Loucy (cell line): ENCODE measurements at regions not wholly inside any gene's neighbourhood (a gene's known extent, or its start where the extent isn't known, plus 50 kb on each side); places are given as distances from the start of the nearest gene placed in this dataset.

Experiments
- H2AFZ ChIP-seq: fragments of 200-600 bp; sonication (generic); 2 replicates; pipeline ENCODE4 v1.6.0; 2016; ENCODE audit warnings: antibody characterized with exemption, mild to moderate bottlenecking, low read length, moderate library complexity
- H3F3A ChIP-seq: fragments of 200-600 bp; 2 replicates; pipeline ENCODE4 v1.6.0; 2016; ENCODE audit warnings: antibody characterized with exemption, low read depth, mild to moderate bottlenecking
- H3K27me3 ChIP-seq: fragments of 200-600 bp; sonication (generic); 2 replicates; pipeline ENCODE4 v1.6.1; 2014; ENCODE audit warnings: low read length, mild to moderate bottlenecking; ENCODE audit not compliant: insufficient read depth, poor library complexity, severe bottlenecking
- H3K36me3 ChIP-seq: fragments of 200-600 bp; sonication (generic); 2 replicates; pipeline ENCODE4 v1.6.1; 2016; ENCODE audit warnings: low read length; ENCODE audit not compliant: insufficient read depth
- H3K4me1 ChIP-seq: fragments of 200-600 bp; sonication (generic); 2 replicates; pipeline ENCODE4 v1.5.1; 2014; ENCODE audit warnings: low read length, mild to moderate bottlenecking; ENCODE audit not compliant: insufficient read depth, poor library complexity, severe bottlenecking
- H3K4me2 ChIP-seq: fragments of 200-600 bp; sonication (generic); 2 replicates; pipeline ENCODE4 v1.6.0; 2014; ENCODE audit warnings: antibody characterized with exemption, low read length, low read depth, mild to moderate bottlenecking; ENCODE audit not compliant: poor library complexity, severe bottlenecking
- H3K4me3 ChIP-seq: fragments of 200-600 bp; sonication (generic); 2 replicates; pipeline ENCODE4 v1.5.1; 2014; ENCODE audit warnings: low read length, mild to moderate bottlenecking, mixed read lengths; ENCODE audit not compliant: poor library complexity, severe bottlenecking
- H3K79me2 ChIP-seq: fragments of 200-600 bp; sonication (generic); 2 replicates; pipeline ENCODE4 v1.6.1; 2014; ENCODE audit warnings: low read length; ENCODE audit not compliant: insufficient read depth
- H3K9ac ChIP-seq: fragments of 200-600 bp; sonication (generic); 2 replicates; pipeline ENCODE4 v1.6.0; 2014; ENCODE audit warnings: mild to moderate bottlenecking, low read depth, low read length, moderate library complexity; ENCODE audit not compliant: poor library complexity, severe bottlenecking
- H3K9me2 ChIP-seq: fragments of 200-600 bp; sonication (generic); replicated peaks from 2 replicates; pipeline ENCODE4 v1.6.1; 2016; ENCODE audit warnings: low read depth, low read length, mixed read lengths
- H3K9me3 ChIP-seq: fragments of 200-600 bp; sonication (generic); 2 replicates; pipeline ENCODE4 v1.6.1; 2014; ENCODE audit warnings: mild to moderate bottlenecking, antibody characterized with exemption, low read length, low read depth; ENCODE audit not compliant: insufficient read depth
- H4K20me1 ChIP-seq: fragments of 200-600 bp; sonication (generic); 2 replicates; pipeline ENCODE4 v1.6.0; 2014; ENCODE audit warnings: antibody characterized with exemption, low read length, mild to moderate bottlenecking; ENCODE audit not compliant: insufficient read depth, poor library complexity, severe bottlenecking
- CTCF ChIP-seq: fragments of 200-600 bp; sonication (generic); conservative IDR thresholded peaks from 2 replicates; pipeline ENCODE4 v1.5.1; 2014; ENCODE audit warnings: mild to moderate bottlenecking, antibody characterized with exemption, low read length
- EZH2phosphoT487 ChIP-seq: fragments of 200-600 bp; IDR thresholded peaks from 2 replicates; pipeline ENCODE4 v1.6.1; 2018; ENCODE audit warnings: antibody characterized with exemption, mild to moderate bottlenecking, moderate library complexity, borderline replicate concordance

- Histone ChIP-seq H3F3A (no peaks in the 10 kb centered on the region; the same call in 1 of the 2 replicates), H3K36me3 (no peaks in the 10 kb centered on the region), H3K79me2 (peaks cover 29% of the 10 kb centered on the region), H2AFZ (no peak overlapping the region), H3K9me2 (no peaks in the 10 kb centered on the region), H3K4me1 (peaks cover 47% of the 10 kb centered on the region), H3K9ac (no peak overlapping the region), H3K4me2 (no peak overlapping the region), H3K27me3 (no peaks in the 10 kb centered on the region), H3K9me3 (no peaks in the 10 kb centered on the region), H3K4me3 (no peak overlapping the region), H4K20me1 (no peaks in the 10 kb centered on the region)
- TF ChIP-seq EZH2phosphoT487 (no peak), CTCF (no peak)
Measured at GRCh38 chr14:101124815-101125214, 221.3 kb upstream of the RTL1 start.

- H3K79me2 ChIP-seq: peaks cover 24% of the 10 kb centered on the region
- H3K27me3 ChIP-seq: no peaks in the 10 kb centered on the region
- TF ChIP-seq CTCF: no peak
- no peak for TF ChIP-seq EZH2phosphoT487
- no peak overlapping the region for H3K4me2 ChIP-seq
- no peak overlapping the region for H3K9ac ChIP-seq
- H3K36me3 ChIP-seq: no peaks in the 10 kb centered on the region
- H3K9me3 ChIP-seq: no peaks in the 10 kb centered on the region
- H4K20me1 ChIP-seq: no peaks in the 10 kb centered on the region
- no peaks in the 10 kb centered on the region for H3K9me2 ChIP-seq
- H2AFZ ChIP-seq: no peak overlapping the region
- peaks cover 45% of the 10 kb centered on the region for H3K4me1 ChIP-seq
- H3K4me3 ChIP-seq: no peak overlapping the region
- no peaks in the 10 kb centered on the region for H3F3A ChIP-seq
Measured at GRCh38 chr14:101125313-101125712, 221.8 kb upstream of the RTL1 start.

- Histone ChIP-seq H3K36me3 (no peaks in the 10 kb centered on the region), H4K20me1 (no peaks in the 10 kb centered on the region), H3K27me3 (no peaks in the 10 kb centered on the region), H3K79me2 (peaks cover 22% of the 10 kb centered on the region), H3K9me3 (no peaks in the 10 kb centered on the region), H3F3A (no peaks in the 10 kb centered on the region), H3K9ac (no peak overlapping the region), H2AFZ (no peak overlapping the region), H3K4me1 (peaks cover 47% of the 10 kb centered on the region), H3K4me2 (no peak overlapping the region), H3K4me3 (no peak overlapping the region), H3K9me2 (no peaks in the 10 kb centered on the region)
- TF ChIP-seq CTCF (no peak), EZH2phosphoT487 (no peak)
Measured at GRCh38 chr14:101125719-101126651, 222.5 kb upstream of the RTL1 start.
